KMS-11 (cell line): ENCODE measurements at regions not wholly inside any gene's neighbourhood (a gene's known extent, or its start where the extent isn't known, plus 50 kb on each side); places are given as distances from the start of the nearest gene placed in this dataset.

Experiments used
- H2AFZ ChIP-seq: fragments of 200-600 bp; sonication (generic); 2 replicates; pipeline ENCODE4 v1.6.1; 2016; ENCODE audit warnings: antibody characterized with exemption, mixed run types, low read depth
- H3K27ac ChIP-seq: fragments of 200-600 bp; sonication (generic); 2 replicates; pipeline ENCODE4 v1.6.1; 2016; ENCODE audit warnings: mild to moderate bottlenecking, mixed run types
- H3K27me3 ChIP-seq: fragments of 200-600 bp; sonication (generic); 2 replicates; pipeline ENCODE4 v1.6.1; 2017; ENCODE audit warnings: mild to moderate bottlenecking, low read depth, mixed run types, moderate library complexity; ENCODE audit not compliant: insufficient read depth
- H3K36me3 ChIP-seq: fragments of 200-600 bp; sonication (generic); 2 replicates; pipeline ENCODE4 v1.6.1; 2017; ENCODE audit warnings: mild to moderate bottlenecking, mixed run types; ENCODE audit not compliant: insufficient read depth
- H3K4me1 ChIP-seq: fragments of 200-600 bp; sonication (generic); 2 replicates; pipeline ENCODE4 v1.6.1; 2016; ENCODE audit warnings: mild to moderate bottlenecking, low read depth, mixed run types; ENCODE audit not compliant: poor library complexity, severe bottlenecking
- H3K4me2 ChIP-seq: fragments of 200-600 bp; sonication (generic); 2 replicates; pipeline ENCODE4 v1.7.0; 2016; ENCODE audit warnings: mild to moderate bottlenecking, mixed run types
- H3K4me3 ChIP-seq: fragments of 200-600 bp; sonication (generic); IDR thresholded peaks from 2 replicates; pipeline ENCODE4 v1.6.1; 2017; ENCODE audit warnings: low read depth, low read length, mixed read lengths; ENCODE audit not compliant: insufficient read depth
- H3K79me2 ChIP-seq: fragments of 200-600 bp; sonication (generic); 2 replicates; pipeline ENCODE4 v1.6.1; 2016; ENCODE audit warnings: low read depth, mixed run types; ENCODE audit not compliant: insufficient read depth
- H3K9ac ChIP-seq: fragments of 200-600 bp; sonication (generic); 2 replicates; pipeline ENCODE4 v1.6.1; 2016; ENCODE audit warnings: mild to moderate bottlenecking, mixed run types
- H4K20me1 ChIP-seq: fragments of 200-600 bp; sonication (generic); 2 replicates; pipeline ENCODE4 v1.6.1; 2016; ENCODE audit warnings: mild to moderate bottlenecking, mixed run types; ENCODE audit not compliant: insufficient read depth
- TF ChIP-seq, protein P1 (sequence below): fragments of 200-600 bp; sonication (generic); conservative IDR thresholded peaks from 2 replicates; pipeline ENCODE4 v1.6.1; 2017; ENCODE audit warnings: low read depth, mild to moderate bottlenecking, antibody characterized with exemption, low read length, moderate library complexity, mixed read lengths

DNA sequence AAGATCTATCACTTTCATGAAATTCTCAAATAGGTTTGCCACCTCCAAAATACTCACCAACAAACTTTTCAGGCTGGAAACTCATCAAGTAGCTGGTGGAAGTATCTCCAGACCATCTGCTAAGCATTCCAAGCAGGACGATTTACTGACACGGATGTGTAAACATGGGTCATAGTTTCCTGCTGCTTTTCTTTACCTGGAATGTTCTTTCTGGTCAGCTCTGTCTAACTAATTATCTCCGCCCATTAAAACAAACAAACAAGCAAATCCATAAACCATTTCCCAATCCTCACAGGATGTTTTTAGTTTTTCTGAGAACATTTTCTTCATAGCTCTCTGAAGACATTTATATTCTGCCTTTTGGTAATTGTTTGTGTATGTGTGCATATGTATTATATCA, 397.0 kb downstream of the METTL15 start:
- Histone ChIP-seq H3K4me1 (no peaks in the 10 kb centered on the region), H3K36me3 (no peaks in the 10 kb centered on the region), H3K27ac (no peak overlapping the region), H3K4me3 (no peak overlapping the region), H4K20me1 (no peaks in the 10 kb centered on the region), H2AFZ (no peak overlapping the region), H3K4me2 (no peak overlapping the region), H3K9ac (no peak overlapping the region), H3K79me2 (no peaks in the 10 kb centered on the region), H3K27me3 (no peaks in the 10 kb centered on the region)
- TF ChIP-seq, protein P1, sequence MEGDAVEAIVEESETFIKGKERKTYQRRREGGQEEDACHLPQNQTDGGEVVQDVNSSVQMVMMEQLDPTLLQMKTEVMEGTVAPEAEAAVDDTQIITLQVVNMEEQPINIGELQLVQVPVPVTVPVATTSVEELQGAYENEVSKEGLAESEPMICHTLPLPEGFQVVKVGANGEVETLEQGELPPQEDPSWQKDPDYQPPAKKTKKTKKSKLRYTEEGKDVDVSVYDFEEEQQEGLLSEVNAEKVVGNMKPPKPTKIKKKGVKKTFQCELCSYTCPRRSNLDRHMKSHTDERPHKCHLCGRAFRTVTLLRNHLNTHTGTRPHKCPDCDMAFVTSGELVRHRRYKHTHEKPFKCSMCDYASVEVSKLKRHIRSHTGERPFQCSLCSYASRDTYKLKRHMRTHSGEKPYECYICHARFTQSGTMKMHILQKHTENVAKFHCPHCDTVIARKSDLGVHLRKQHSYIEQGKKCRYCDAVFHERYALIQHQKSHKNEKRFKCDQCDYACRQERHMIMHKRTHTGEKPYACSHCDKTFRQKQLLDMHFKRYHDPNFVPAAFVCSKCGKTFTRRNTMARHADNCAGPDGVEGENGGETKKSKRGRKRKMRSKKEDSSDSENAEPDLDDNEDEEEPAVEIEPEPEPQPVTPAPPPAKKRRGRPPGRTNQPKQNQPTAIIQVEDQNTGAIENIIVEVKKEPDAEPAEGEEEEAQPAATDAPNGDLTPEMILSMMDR, result no peak

GRCh38 chr11:28504555-28505110, 396.4 kb downstream of the METTL15 start:
- no peaks in the 10 kb centered on the region for H3K79me2 ChIP-seq
- no peaks in the 10 kb centered on the region for H3K27me3 ChIP-seq
- no peak overlapping the region for H3K4me3 ChIP-seq
- no peak overlapping the region for H3K27ac ChIP-seq
- no peaks in the 10 kb centered on the region for H3K4me1 ChIP-seq
- H3K9ac ChIP-seq, result no peak overlapping the region
- no peak overlapping the region for H2AFZ ChIP-seq
- H3K36me3 ChIP-seq, result no peaks in the 10 kb centered on the region
- TF ChIP-seq, protein P1, result no peak
- no peak overlapping the region for H3K4me2 ChIP-seq
- H4K20me1 ChIP-seq, result no peaks in the 10 kb centered on the region

- H3K9ac ChIP-seq, result no peak overlapping the region
- no peaks in the 10 kb centered on the region for H4K20me1 ChIP-seq
- no peaks in the 10 kb centered on the region for H3K27me3 ChIP-seq
- H2AFZ ChIP-seq, result no peak overlapping the region
- TF ChIP-seq, protein P1, result no peak
- no peak overlapping the region for H3K4me2 ChIP-seq
- no peaks in the 10 kb centered on the region for H3K4me1 ChIP-seq
- no peak overlapping the region for H3K27ac ChIP-seq
- H3K4me3 ChIP-seq, result no peak overlapping the region
- H3K36me3 ChIP-seq, result no peaks in the 10 kb centered on the region
- no peaks in the 10 kb centered on the region for H3K79me2 ChIP-seq
Observed at GRCh38 chr11:28495333-28495732, 387.1 kb downstream of the METTL15 start.

DNA sequence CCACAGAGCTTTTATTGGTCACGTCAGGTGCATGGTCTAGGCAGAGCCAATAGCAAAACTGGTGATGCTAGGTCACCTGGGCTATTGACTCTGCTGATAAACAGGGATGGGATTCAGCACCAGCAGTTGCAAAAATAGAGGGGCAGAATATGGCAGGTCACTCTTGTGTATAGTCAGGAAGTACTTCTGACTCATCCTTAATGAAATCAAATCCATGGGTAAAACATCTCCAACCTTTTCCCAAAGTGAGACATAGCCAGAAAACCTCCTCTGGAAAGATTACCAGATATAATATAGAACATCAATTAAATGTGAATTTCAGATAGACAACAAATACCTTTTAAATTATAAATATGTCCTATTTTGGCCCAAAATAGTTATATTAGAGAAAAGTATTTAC, 383.2 kb downstream of the METTL15 start:
- Histone ChIP-seq H3K4me1 (no peaks in the 10 kb centered on the region), H2AFZ (no peak overlapping the region), H3K4me2 (no peak overlapping the region), H3K27ac (no peak overlapping the region), H3K4me3 (no peak overlapping the region), H3K27me3 (no peaks in the 10 kb centered on the region), H4K20me1 (no peaks in the 10 kb centered on the region), H3K36me3 (no peaks in the 10 kb centered on the region), H3K79me2 (no peaks in the 10 kb centered on the region), H3K9ac (no peak overlapping the region)
- TF ChIP-seq, protein P1, result no peak
